Stimulated activated CD8-positive, alpha-beta memory T cell treated with anti-CD3 and anti-CD28 coated beads, Interleukin-4, amount 100 ng/mL, for 48 hours (primary cell): ENCODE measurements at regions not wholly inside any gene's neighbourhood (a gene's known extent, or its start where the extent isn't known, plus 50 kb on each side); places are given as distances from the start of the nearest gene placed in this dataset.

ENCODE experiments used
- DNase-seq: peaks from one replicate; pipeline ENCODE4 v3.0.0-alpha.2; 2020

DNA sequence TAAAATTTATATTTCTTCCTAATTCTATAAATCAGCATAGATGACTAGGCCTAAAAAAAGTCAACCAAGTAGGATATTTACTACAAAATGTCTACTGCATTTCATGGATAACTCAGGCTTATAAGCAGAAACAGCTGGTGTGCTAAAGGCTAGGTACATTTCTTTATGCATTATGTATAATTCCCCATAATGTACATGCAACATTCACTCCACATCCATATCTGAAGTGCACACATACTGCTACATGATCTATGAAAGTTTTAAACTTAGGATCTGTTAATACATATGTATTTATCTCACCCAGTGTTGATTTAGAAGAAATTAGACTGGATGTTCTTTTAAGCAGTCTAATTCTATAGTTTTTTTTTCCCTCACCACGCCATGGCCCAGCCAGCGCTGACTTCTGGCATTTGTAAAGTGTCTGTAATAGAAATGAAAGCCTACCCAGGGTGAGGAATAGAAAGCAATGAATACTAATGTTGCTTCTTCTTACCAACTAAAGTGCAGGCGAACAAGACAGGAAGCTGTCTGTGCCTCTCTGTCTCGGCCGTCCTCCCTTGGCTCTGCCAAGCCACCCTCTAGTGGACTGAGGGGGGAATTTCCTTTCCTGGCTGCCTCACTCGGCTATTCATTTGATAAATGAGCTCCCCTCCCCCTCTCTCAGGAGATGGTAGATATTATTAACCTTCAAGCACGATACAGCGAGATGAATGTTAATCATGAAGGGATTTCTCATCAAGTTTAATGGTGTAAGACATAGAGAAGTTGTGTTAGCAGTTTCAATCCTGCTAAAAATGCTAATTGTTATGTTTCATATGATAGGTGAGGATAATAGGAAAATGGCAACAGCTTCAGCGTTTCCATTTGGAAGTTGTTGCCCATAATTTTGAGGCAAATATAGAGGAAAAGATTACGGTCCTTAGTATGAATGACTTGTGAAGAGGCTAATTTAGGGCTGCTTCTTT lies 384.5 kb downstream of the MTX2 start:
- peak; percentile 46 for DNase-seq

DNA sequence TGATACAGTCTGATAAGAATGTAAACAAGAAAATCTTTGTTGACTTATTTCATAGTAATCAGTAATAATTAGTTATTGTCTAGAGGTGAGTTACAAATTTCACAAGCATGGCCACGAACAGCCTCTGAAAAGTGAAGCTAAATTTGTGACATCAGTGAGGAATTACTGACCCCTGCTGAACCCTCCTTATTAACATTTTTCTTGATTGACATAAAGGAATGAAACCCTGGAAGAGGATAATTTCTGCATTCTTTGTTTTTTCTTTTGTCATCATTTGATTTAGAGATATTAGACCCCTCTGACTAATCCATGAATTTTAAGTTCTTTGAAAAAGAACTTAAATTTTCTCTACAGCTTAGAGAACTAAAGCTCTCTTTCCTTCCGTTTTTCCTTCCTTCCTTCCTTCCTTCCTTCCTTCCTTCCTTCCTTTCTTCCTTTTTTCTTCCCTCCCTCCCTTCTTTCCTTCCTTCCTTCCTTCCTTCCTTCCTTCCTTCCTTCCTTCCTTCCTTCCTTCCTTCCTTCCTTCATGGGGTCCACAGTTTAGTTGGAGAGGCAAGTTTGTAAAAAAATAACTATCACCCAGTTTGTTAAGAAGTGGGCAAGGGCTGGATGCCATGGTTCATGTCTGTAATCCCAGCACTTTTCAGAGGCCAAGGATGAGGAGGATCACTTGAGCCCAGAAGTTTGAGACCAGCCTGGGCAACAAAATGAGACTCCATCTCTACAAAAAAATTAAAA lies 387.0 kb downstream of the MTX2 start:
- DNase-seq, result no peak

DNA sequence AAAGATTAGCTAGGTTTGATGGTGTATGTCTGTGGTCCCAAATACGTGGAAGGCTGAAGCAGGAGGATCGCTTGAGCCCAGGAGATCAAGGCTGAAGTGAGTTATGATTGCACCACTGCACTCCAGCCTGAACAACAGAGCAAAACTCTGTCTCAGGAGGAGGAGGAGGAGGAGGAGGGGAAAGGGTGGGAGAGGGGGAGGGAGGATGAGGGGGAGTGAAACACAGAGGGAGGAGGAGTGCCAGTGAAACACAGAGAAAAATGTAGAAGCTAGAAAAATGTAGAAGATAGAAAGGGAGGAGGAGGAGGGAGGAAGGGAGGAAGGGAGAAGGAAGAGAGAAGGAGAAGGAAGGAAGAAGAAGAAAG lies 387.5 kb downstream of the MTX2 start:
- DNase-seq, result no peak

DNA sequence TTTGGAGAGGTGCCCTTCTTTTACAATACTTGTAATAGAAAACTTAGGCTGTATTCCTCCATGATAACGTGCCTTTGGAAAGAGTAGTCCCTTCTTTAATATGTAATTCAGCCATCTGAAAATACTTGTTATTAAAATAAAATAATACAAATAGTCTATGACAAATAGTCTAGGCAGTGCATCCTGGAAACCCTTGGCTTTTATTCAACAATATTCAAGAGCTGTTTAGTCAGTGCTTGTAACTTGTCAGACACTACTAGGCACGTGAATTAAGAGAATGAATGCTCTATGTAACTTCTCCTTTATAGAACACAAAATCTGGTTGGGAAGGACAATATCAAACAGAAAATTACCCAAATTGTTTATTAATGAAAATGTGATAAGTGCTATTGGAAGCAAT lies 388.2 kb downstream of the MTX2 start:
- DNase-seq, result no peak

DNA sequence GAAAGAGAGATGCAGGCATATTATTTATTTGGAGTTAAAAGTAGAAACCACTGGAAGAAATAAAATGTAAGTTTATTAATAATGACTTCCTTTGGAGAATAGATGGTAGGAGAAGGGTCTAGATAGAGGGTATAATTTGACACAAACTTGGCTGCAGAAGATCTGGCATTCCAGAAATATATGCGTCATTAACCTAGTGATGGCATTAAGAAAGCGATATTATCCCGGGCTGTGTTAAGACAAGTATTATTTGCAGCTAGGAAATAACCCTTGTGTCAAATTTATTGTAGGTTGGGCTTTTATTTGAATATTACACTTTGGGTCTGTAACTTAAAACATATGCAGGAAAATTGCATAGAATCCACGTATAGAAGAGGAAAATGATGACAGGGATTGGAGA lies 389.5 kb downstream of the MTX2 start:
- DNase-seq, result no peak

DNA sequence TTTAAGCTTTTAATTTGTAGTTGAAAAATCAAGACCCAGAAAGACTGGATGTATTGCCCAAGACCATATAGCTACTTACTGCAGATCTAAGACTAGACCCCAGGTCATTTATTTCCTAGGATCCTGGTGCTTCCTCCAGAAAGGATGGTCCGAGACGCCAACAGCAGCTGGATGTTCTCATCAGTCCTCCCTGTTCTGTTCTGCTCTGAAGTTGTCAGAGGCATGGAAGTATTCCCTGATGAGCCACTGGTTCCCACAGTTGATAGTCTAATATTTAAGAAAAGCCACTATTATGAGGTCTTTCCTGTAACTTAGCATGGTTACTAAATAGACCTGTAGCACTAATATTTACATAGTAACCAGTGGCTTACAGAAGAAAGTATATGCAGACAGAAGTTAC lies 393.5 kb downstream of the MTX2 start:
- DNase-seq, result no peak

DNA sequence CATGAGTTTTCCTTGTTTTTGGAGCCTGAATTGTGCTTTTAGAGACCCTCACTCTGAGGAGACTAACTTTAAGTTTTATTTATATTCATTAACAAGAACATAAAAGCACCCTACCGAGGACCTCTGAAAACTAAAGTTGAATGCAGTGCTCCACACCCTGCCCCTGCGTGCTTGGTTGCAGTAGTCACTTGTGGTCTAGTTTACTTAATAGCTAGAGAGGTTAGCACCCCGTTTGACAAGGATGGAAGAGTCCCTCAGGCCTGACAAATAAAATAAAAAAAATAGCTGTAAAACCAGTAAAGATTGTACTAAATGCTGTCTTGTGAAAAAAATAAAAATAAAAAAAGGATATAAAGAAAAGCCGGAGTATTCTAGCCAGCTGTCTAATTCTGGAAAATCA lies 395.2 kb downstream of the MTX2 start:
- no peak for DNase-seq

DNA sequence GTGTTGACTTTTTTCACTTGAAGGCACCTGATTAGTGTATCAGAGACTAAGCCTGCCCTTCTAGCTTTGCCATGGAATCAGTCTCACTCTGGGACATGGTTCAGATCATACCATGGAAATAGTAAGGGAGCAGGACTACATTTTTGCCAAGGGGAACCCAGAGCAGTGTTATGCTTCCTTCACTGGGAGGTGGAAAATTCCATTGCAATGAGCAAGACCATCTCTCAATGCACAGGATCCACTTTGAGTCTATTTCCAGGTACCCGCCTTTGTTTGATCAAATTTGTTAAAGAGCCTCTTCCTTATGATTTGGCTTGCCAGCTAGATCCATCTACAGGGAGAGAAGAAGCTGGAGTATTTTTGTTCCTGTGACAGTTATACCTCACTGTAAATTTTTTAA lies 395.8 kb downstream of the MTX2 start:
- DNase-seq, result no peak

DNA sequence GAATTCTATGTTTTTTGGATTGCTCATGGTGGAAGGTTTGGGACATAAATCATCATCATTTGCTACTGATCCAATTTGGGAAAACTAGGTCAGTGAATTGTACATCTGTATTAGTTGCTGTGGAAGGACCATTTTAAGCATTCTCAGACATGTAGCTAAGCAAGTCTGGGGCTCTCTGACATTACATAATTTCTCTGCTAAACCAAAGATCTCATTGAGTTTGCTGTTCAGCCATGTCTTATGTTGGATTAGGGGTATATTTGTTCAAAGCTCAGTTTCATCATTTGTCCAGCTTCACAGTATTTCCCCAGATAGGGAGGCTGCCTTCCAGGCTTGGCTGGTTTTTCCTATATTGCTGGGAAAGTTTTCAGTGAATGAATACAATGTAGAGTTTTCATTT lies 399.7 kb downstream of the MTX2 start:
- DNase-seq, result no peak

DNA sequence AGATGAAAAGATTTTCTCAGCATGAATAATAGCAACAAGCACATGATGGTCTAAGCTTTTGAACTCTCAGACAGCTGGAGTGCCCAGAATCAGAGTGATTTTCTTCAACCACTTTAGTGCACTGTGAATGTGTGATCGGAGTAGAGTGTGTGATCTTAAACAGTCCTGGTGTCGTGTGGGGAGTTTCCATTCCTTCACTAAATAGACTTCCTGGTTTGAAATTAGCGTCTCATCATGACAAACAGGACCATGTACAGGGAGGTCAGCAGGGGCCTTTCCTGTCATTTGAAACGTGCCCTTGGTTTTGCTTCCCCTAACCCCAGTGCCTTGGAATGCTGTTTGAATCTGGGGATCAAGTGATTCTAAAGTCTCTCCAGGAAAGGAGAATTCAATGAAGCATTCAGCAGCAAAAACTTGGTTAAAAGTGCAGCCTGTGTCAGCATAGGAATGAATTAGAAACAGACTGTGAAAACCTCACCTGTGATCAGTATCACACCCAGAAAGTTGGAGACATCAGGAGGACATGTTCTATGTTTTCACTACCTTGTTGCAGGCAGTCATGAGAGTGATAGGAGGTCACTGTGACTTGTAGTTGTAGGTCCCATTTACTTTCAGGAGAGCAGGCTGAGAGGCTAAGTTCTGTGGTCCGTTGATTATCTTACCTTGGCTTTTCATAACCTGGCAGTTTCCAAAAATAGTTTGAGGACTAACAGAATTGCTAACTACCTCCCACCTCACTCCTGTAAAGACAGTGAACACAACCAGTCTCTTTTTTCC lies 400.3 kb downstream of the MTX2 start:
- no peak for DNase-seq

DNA sequence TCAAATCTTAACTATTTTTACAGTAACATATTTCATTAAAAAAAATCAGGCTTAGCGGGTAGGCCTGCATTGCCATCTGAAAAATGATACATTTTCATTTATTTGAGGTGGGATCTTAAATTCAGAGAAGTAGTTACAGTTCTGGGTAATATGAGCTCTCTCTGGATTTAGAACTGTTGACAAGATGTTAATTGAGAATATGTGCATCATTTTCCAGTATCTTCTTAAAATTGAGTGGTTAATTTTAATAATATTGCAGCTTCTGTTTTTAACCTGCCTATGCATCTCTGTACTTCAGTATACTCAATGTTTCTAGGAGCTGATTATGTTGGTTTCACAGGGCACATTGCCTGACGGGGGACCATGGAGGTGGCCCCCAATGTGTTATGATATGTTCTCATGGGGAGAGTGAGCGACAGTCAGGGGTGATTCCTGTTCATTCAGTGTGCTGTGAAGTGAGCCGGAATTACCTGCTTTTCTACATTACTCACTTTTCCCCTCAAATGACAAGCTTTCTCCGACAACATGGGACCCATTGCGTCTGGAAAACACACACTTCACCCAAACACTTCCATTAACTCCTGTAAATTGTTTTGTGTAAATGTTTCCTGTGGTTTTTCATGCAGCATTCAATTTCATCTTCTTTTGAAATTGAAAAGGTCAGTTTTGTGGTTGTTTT lies 406.2 kb downstream of the MTX2 start:
- no peak for DNase-seq

DNA sequence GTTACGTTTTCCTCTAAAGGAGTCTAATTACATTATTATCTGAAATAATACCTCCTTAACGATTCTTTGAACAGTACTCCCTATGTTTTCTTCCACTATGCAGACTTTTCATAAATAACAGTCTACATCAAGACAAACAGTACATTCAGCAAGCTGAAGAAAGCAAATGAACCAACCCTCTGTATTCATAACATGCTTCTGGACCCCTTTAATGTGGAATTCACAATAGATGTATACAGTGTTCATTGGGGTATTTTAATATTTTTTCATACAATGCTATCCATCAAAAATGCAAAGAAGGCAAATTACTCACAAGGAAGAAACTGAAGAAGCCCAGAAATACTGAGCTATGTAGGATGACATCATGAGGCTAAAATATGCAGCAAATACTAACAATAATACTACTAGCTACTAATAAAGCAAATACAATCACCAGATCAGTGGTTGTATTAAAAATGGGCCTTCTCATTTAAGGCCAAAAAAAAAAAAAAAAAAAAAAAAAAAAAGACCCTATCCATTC lies 408.6 kb downstream of the MTX2 start:
- DNase-seq, result no peak

DNA sequence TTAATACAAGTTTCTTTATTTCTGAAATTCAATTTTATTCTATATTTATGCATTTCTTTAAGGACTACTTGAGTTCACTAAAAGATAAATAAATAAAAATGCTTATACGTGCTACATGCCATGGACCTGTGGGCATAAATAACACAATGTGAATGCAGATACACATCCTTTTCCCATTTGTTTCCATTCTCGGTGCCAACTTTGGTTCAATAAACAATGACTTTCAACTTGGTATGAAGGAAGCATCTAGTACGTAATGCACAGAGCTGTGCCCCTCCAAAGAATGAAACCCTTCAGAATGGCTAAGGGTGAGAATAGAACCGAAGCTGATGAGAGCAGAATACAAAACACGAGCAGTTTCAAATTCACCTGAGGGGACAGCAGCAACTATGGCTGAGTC lies 409.3 kb downstream of the MTX2 start:
- no peak for DNase-seq

DNA sequence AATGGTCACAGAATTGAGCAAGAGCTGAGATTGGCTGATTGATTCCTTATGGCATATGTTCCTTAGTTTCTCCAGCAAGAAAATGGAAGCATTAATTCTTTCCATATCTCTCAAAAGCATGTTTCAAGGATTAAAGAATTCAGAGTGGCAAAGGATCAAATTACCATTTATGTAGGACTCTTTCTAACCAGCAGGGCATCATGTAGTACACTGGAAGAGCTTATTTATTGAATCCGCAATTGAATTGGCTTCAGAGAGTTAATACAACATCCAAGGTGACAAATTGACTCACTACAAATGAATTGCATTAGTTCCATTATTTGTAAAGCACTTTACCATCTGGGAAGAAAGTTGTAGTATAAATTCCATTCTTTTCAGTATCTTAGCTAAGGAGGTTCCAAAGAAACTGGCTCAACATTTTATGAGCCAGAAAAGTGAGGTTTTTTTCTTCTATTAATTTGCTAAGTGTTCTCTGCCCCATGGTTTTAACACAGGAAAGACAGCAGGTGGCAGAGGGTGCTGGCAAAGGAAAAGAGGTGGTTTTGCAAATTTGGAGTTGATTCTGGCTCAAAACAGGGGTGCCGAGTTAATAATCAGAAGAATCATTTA lies 409.9 kb downstream of the MTX2 start:
- no peak for DNase-seq

DNA sequence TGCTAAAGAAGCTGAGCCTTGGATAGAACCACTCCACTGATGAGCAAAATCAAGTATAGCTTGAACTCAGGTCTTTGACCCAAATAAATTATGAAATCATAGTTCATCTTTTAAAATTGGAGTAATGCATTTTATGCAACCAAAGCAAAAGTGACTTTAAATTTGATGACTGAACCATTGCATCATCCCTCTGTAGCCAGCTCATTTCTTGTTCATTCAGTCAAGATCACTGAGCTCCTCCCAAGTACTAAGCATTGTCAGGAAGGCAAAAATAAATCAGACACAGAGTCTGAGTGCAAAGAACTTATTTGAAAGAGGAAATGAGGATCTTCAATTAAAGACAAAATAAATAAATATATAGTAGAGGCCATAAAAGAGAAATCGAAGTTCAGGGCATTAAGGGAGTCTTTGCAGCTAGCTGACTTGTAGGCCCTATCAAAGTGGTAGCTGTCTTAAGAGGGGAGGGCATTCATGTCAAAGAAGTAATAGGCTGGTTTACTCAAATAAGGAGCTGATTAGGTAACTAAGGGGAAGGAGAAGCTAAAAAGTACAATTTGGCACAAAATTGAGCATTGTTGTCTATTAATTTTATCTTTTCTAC lies 411.8 kb downstream of the MTX2 start:
- no peak for DNase-seq

DNA sequence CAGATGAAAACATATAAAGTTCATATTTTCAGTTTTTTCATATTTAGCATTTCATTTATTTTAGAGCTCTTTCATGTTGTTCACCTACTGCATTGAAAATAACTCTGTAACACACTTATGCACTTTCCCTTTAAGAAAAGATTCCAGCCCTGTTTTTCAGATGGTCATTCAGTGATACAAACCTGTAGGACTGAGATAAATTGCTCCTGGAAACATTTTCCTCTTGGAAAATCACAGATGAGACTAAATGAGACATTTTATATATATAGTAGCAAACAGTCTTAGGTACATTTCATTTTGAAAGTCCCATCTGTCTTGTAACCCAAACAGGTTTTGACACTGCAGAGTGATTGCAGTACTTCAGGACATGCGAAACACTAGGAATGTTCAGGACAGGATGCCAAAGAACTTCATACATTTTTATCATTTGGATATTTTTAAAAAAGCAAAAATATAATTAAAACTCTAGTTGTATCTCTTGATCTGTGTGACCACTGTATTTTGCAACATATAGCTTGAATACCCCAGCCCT lies 412.4 kb downstream of the MTX2 start:
- DNase-seq, result no peak

DNA sequence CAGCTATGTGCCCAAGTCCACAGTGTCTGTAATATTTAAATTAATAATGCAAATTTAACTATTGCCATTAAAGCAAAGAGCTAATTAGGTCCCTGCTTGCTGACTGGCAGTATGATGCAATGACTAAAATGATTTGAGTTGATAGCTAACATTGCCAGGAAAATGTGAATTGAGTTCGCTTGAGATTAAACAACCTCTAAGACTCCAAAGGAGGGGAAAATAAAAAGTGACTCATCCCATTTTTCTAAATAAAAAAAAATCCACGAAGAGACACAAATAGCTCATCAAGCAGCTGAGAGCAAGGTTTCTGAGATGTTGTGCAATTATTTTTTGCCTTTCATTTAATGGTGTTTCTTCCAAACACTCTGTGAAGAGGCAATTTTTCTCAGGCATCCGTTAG lies 413.0 kb downstream of the MTX2 start:
- no peak for DNase-seq

DNA sequence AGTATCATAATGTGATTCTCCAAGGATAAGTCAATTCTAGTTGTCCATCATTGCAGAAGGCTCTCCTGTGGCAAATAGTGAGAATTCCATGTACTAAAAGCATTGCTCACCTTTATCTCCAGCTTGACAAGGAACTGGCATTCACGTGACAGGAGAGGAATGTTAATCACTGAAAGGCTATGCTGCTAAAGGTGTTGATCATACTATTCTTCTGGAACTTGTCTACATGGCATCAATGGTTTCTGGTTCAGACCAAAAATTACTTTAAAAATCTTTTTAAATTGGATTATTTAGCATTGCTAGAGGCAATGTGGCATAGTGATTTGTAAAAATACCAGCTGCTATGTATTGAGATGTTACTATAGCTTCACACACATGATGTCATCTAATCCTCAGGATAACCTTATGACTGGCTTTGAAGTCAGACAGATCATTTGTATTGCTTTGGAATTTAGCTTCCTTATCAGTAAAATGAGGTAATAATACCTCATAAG lies 414.4 kb downstream of the MTX2 start:
- no peak for DNase-seq

DNA sequence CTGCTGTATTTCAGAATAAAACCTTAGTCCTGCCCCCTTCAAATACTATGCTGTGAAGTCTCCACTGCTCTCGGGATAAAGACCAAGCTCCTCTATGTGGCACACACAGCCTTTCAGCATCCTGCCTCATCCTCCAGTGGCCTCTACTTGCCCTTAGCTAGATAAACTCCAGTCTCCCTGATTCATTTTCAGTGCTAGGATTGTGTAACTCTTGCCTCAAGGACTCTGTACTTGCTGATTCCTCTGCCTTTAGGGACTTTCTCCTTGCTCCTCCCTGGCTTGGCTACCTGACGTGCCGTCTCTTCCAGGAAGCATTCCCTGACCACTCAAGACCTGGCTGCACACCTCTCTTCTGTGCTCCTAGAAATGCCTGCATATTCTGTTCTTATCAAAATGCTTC lies 416.7 kb downstream of the MTX2 start:
- no peak for DNase-seq

DNA sequence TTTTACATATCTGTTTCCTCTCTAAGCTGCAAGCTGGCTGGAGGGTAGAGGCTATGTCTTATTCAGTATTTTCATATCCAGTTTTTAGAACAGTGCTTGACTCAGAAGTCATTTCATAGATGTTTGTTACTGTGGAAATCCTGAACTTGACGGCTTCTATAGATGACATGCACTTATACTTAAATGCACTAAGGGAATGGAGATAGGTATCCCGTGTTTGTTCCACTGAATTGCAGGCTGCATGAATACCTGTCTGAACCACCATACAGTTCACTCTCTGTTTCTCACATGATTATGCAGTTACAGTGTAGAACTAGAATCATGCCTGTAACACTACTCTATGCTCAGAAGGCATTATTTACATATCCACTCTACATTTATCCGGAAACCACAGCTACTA lies 417.1 kb downstream of the MTX2 start:
- no peak for DNase-seq

DNA sequence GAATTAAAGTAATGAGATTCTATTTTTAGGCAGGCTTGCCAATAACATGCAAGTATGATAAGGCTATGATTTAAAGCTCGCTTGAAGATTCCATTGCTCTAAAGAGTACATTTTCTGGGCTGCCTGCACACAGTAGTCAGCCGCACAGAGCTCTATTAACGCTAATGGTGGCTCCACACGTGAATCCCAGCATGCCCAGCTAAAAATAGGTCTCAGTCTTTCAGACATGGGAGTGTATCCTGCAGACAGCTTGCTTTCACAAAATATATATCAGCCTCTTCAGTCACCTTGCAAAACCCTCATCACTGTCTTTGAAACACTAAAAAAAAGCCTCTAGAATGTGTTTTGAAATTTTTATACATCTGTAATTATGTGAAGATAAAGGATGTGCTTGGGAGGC lies 418.1 kb downstream of the MTX2 start:
- DNase-seq, result no peak
